GM21619 (cell line): ENCODE measurements at regions not wholly inside any gene's neighbourhood (a gene's known extent, or its start where the extent isn't known, plus 50 kb on each side); places are given as distances from the start of the nearest gene placed in this dataset.
"Not testable (repeated sequence)": the region's sequence is repeated elsewhere in the genome, so short reads cannot be mapped to it uniquely, and the experiment has no call there.

Source experiments
- ATAC-seq: cut with Tn5 transposase; IDR thresholded peaks from one replicate; pipeline ENCODE4 v1.9.1; 2021; ENCODE audit not compliant: unreplicated experiment

GRCh38 chr7:51640841-51641240 is 324.2 kb upstream of the COBL start:
- no peak for ATAC-seq

- ATAC-seq, result no peak
Observed at GRCh38 chr7:51639661-51640334, 323.2 kb upstream of the COBL start.

- no peak for ATAC-seq
Observed at GRCh38 chr7:51636503-51636902, 319.9 kb upstream of the COBL start.

GRCh38 chr7:51635775-51636174 is 319.2 kb upstream of the COBL start:
- no peak for ATAC-seq

- ATAC-seq, result no peak
Observed at GRCh38 chr7:51634538-51634937, 317.9 kb upstream of the COBL start.

- ATAC-seq, result no peak
Observed at GRCh38 chr7:51634025-51634424, 317.4 kb upstream of the COBL start.

- no peak for ATAC-seq
Observed at GRCh38 chr7:51633596-51633995, 317.0 kb upstream of the COBL start.

- no peak for ATAC-seq
Observed at GRCh38 chr7:51633006-51633405, 316.4 kb upstream of the COBL start.

GRCh38 chr7:51630933-51631332 is 314.3 kb upstream of the COBL start:
- no peak for ATAC-seq

- ATAC-seq, result no peak
Observed at GRCh38 chr7:51629206-51629605, 312.6 kb upstream of the COBL start.

- no peak for ATAC-seq
Observed at GRCh38 chr7:51621956-51622355, 305.3 kb upstream of the COBL start.

GRCh38 chr7:51620706-51621105 is 304.1 kb upstream of the COBL start:
- ATAC-seq, result no peak

- ATAC-seq, result no peak
Observed at GRCh38 chr7:51619880-51620279, 303.3 kb upstream of the COBL start.

GRCh38 chr7:51617686-51618085 is 301.1 kb upstream of the COBL start:
- no peak for ATAC-seq

GRCh38 chr7:51613911-51614357 is 297.3 kb upstream of the COBL start:
- ATAC-seq, result no peak

- ATAC-seq, result no peak
Observed at GRCh38 chr7:51611937-51612336, 295.3 kb upstream of the COBL start.

GRCh38 chr7:51607447-51607846 is 290.8 kb upstream of the COBL start:
- ATAC-seq, result no peak

GRCh38 chr7:51606601-51607154 is 290.1 kb upstream of the COBL start:
- ATAC-seq, result no peak

- ATAC-seq, result no peak
Observed at GRCh38 chr7:51602376-51602775, 285.8 kb upstream of the COBL start.

- no peak for ATAC-seq
Observed at GRCh38 chr7:51601461-51601860, 284.9 kb upstream of the COBL start.

- ATAC-seq, result not testable (repeated sequence)
Observed at GRCh38 chr7:51599935-51600334, 283.3 kb upstream of the COBL start.

GRCh38 chr7:51593628-51594027 is 277.0 kb upstream of the COBL start:
- no peak for ATAC-seq
